DND-41 (cell line): ENCODE measurements at regions not wholly inside any gene's neighbourhood (a gene's known extent, or its start where the extent isn't known, plus 50 kb on each side); places are given as distances from the start of the nearest gene placed in this dataset.
A peak's percentile ranks its signal among the peaks of the same experiment; 100 is the strongest.

ENCODE experiments used
- ATAC-seq: fragments of 200-7000 bp; cut with Tn5 transposase; 3 replicates; pipeline ENCODE4 v1.9.1; 2021; ENCODE audit warnings: low read depth; ENCODE audit not compliant: insufficient read depth
- DNase-seq: peaks from one replicate; pipeline ENCODE4 v3.0.0-alpha.2; 2020
- H2AFZ ChIP-seq: 2 replicates; pipeline ENCODE4 v1.6.0; 2012; ENCODE audit warnings: low read depth, low read length
- H3K27ac ChIP-seq: 2 replicates; pipeline ENCODE4 v1.5.1; 2012; ENCODE audit warnings: low read length, inconsistent platforms
- H3K27me3 ChIP-seq: fragments of 200-600 bp; sonication (generic); 2 replicates; pipeline ENCODE4 v1.6.0; 2012; ENCODE audit warnings: low read length, mild to moderate bottlenecking, inconsistent platforms; ENCODE audit not compliant: insufficient read depth, poor library complexity
- H3K36me3 ChIP-seq: 2 replicates; pipeline ENCODE4 v1.5.1; 2012; ENCODE audit warnings: low read length, inconsistent platforms; ENCODE audit not compliant: insufficient read depth
- H3K4me1 ChIP-seq: 2 replicates; pipeline ENCODE4 v1.5.1; 2012; ENCODE audit warnings: mild to moderate bottlenecking, low read length; ENCODE audit not compliant: insufficient read depth
- H3K4me2 ChIP-seq: 2 replicates; pipeline ENCODE4 v1.6.0; 2012; ENCODE audit warnings: mild to moderate bottlenecking, moderate library complexity, low read length, inconsistent platforms; ENCODE audit not compliant: insufficient read depth
- H3K4me3 ChIP-seq, 2 experiments: fragments of 200-600 bp in 1 of 2; shearing (Covaris generic) in 1 of 2; 2 replicates each; pipeline ENCODE4 v1.5.1; 2012 to 2016; ENCODE audit warnings: inconsistent platforms in 2 of 2, low read length in 2 of 2, mild to moderate bottlenecking in 2 of 2, low read depth in 1 of 2, moderate library complexity in 1 of 2
- H3K79me2 ChIP-seq: 2 replicates; pipeline ENCODE4 v1.6.0; 2012; ENCODE audit warnings: low read length, inconsistent platforms; ENCODE audit not compliant: insufficient read depth
- H3K9ac ChIP-seq: 2 replicates; pipeline ENCODE4 v1.6.0; 2012; ENCODE audit warnings: low read depth, mild to moderate bottlenecking, inconsistent platforms, low read length, moderate library complexity
- H3K9me3 ChIP-seq: 2 replicates; pipeline ENCODE4 v1.5.1; 2012; ENCODE audit warnings: low read length, moderate library complexity, mild to moderate bottlenecking, inconsistent platforms; ENCODE audit not compliant: insufficient read depth, severe bottlenecking
- H4K20me1 ChIP-seq: 2 replicates; pipeline ENCODE4 v1.6.0; 2012; ENCODE audit warnings: low read length; ENCODE audit not compliant: insufficient read depth
- EZH2 ChIP-seq: IDR thresholded peaks from 3 replicates; pipeline ENCODE4 v1.6.1; 2012; ENCODE audit warnings: borderline replicate concordance, low read depth, mild to moderate bottlenecking, moderate library complexity, low read length, inconsistent platforms; ENCODE audit not compliant: severe bottlenecking
- TF ChIP-seq, protein P1 (sequence below): IDR thresholded peaks from 2 replicates; pipeline ENCODE4 v1.5.1; 2012; ENCODE audit warnings: borderline replicate concordance, low read length, moderate library complexity, mild to moderate bottlenecking; ENCODE audit not compliant: poor library complexity, severe bottlenecking; ENCODE audit errors: extremely low read depth

GRCh38 chr3:111249421-111249820 lies 177.8 kb downstream of the NECTIN3 start:
- no peak for TF ChIP-seq EZH2
- TF ChIP-seq, protein P1, sequence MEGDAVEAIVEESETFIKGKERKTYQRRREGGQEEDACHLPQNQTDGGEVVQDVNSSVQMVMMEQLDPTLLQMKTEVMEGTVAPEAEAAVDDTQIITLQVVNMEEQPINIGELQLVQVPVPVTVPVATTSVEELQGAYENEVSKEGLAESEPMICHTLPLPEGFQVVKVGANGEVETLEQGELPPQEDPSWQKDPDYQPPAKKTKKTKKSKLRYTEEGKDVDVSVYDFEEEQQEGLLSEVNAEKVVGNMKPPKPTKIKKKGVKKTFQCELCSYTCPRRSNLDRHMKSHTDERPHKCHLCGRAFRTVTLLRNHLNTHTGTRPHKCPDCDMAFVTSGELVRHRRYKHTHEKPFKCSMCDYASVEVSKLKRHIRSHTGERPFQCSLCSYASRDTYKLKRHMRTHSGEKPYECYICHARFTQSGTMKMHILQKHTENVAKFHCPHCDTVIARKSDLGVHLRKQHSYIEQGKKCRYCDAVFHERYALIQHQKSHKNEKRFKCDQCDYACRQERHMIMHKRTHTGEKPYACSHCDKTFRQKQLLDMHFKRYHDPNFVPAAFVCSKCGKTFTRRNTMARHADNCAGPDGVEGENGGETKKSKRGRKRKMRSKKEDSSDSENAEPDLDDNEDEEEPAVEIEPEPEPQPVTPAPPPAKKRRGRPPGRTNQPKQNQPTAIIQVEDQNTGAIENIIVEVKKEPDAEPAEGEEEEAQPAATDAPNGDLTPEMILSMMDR: no peak
- ATAC-seq (no peak), DNase-seq (no peak)
- Histone ChIP-seq H3K27me3 (no peaks in the 10 kb centered on the region), H3K4me3 (no peak overlapping the region), H3K79me2 (no peaks in the 10 kb centered on the region), H3K27ac (no peak overlapping the region), H2AFZ (no peak overlapping the region), H3K9me3 (no peaks in the 10 kb centered on the region), H3K9ac (no peak overlapping the region), H4K20me1 (no peaks in the 10 kb centered on the region), H3K4me2 (no peak overlapping the region), H3K36me3 (no peaks in the 10 kb centered on the region), H3K4me1 (peaks cover 27% of the 10 kb centered on the region)

DNA sequence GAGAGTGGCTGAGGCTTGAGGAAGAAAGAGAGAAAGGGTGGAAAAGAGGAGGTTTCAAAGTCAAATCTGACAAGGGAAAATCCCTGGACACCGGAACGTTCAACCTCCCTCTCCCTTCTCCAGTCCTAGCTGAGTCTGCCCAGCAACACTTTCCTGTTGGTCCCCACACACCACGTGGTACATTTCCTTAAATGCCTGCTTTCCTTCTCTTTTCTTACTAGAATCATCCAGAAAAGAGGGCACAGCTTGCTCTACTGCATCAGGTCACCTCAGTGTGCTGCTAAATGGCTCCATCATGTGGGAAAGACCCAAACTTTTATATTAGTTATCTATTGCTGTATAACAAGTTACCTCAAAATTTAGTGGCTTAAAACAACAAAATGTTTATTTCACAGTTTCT lies 181.2 kb downstream of the NECTIN3 start:
- Histone ChIP-seq H3K4me2 (no peak overlapping the region), H3K27me3 (no peaks in the 10 kb centered on the region), H3K9me3 (no peaks in the 10 kb centered on the region), H3K27ac (peak overlapping the region; percentile 78), H4K20me1 (no peaks in the 10 kb centered on the region), H3K9ac (no peak overlapping the region), H2AFZ (0 out of 2 replicates have a peak overlapping the region, but pooled peaks have one; percentile 3), H3K4me3 (no peak overlapping the region), H3K79me2 (no peaks in the 10 kb centered on the region), H3K36me3 (no peaks in the 10 kb centered on the region), H3K4me1 (peaks cover 48% of the 10 kb centered on the region)
- no peak for TF ChIP-seq EZH2
- TF ChIP-seq, protein P1: peak; percentile 40
- no peak for ATAC-seq
- DNase-seq: no peak

DNA sequence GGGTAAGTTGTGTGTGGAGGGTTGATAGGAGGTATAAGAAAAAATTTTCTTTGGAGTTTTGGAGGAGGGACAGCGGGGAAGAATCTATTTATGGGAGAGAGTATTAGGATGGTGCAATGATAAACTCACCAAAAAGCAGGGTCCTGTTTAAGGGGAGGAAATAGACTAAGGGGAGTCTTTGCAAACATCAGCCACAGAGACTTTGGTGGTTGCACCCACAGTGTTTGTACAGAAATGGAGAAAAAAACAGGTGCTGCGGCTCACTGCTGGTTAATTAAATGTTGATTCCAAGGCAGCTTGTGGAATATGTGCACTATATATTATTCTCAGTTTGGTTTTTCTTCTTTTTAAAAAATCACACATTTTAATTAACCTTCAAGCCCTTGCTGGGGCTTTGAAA lies 182.1 kb downstream of the NECTIN3 start:
- DNase-seq: peak; percentile 72
- Histone ChIP-seq H3K36me3 (no peaks in the 10 kb centered on the region), H3K9ac (peak overlapping the region; percentile 18), H3K79me2 (no peaks in the 10 kb centered on the region), H2AFZ (no peak overlapping the region), H3K4me3 (no peak overlapping the region), H3K4me2 (peak overlapping the region; percentile 32), H3K9me3 (no peaks in the 10 kb centered on the region), H3K27me3 (no peaks in the 10 kb centered on the region), H4K20me1 (no peaks in the 10 kb centered on the region), H3K4me1 (peaks cover 48% of the 10 kb centered on the region), H3K27ac (peak overlapping the region; percentile 78)
- peak; percentile 96 for ATAC-seq
- no peak for TF ChIP-seq EZH2
- TF ChIP-seq, protein P1: no peak

GRCh38 chr3:111260878-111261277 lies 189.3 kb downstream of the NECTIN3 start:
- Histone ChIP-seq H3K4me1 (peaks cover 27% of the 10 kb centered on the region), H3K9me3 (peaks cover under 1% of the 10 kb centered on the region), H3K79me2 (no peaks in the 10 kb centered on the region), H3K4me3 (no peak overlapping the region), H3K27ac (no peak overlapping the region), H3K4me2 (no peak overlapping the region), H3K36me3 (no peaks in the 10 kb centered on the region), H3K9ac (no peak overlapping the region), H4K20me1 (no peaks in the 10 kb centered on the region), H2AFZ (no peak overlapping the region), H3K27me3 (no peaks in the 10 kb centered on the region)
- TF ChIP-seq EZH2: no peak
- TF ChIP-seq, protein P1: no peak
- no peak for DNase-seq
- ATAC-seq: peak; percentile 88
